HEK293 (cell line): ENCODE measurements at regions not wholly inside any gene's neighbourhood (a gene's known extent, or its start where the extent isn't known, plus 50 kb on each side); places are given as distances from the start of the nearest gene placed in this dataset.

Experiments
- CTCF ChIA-PET: fragments of 350-600 bp; formaldehyde crosslinking; extraction: SDS; loops from one replicate; lab custom pipeline; 2021; ENCODE audit warnings: antibody characterized with exemption; lab: Yijun Ruan, JAX
- POLR2A ChIA-PET: fragments of 300-600 bp; formaldehyde crosslinking; extraction: SDS; loops from one replicate; lab custom pipeline; 2020; ENCODE audit warnings: antibody characterized with exemption, inconsistent platforms; lab: Yijun Ruan, JAX
- H3K27ac ChIP-seq: fragments of 200-500 bp; sonication (Bioruptor generic); 2 replicates; pipeline ENCODE4 v1.5.1; 2014; ENCODE audit warnings: low read depth, low read length, control low read depth, inconsistent platforms; ENCODE audit errors: extremely low read depth
- H3K36me3 ChIP-seq, 2 experiments: fragments of 200-500 bp in 1 of 2; sonication (Bioruptor generic) in 1 of 2; 1 replicate in 1 of 2; 2 replicates in 1 of 2; pipeline ENCODE4 v1.5.1; 2014 to 2017; ENCODE audit warnings: inconsistent platforms in 2 of 2, low read length in 2 of 2; ENCODE audit not compliant: control insufficient read depth in 2 of 2, insufficient read depth in 1 of 2
- H3K4me1 ChIP-seq: fragments of 200-500 bp; sonication (Bioruptor generic); 2 replicates; pipeline ENCODE4 v1.5.1; 2014; ENCODE audit warnings: mild to moderate bottlenecking, low read length, inconsistent platforms; ENCODE audit not compliant: control insufficient read depth, insufficient read depth
- H3K4me3 ChIP-seq: 2 replicates; pipeline ENCODE4 v1.5.1; 2011; ENCODE audit warnings: low read depth, mild to moderate bottlenecking, control low read depth, low read length, moderate library complexity
- H3K9me3 ChIP-seq: fragments of 200-500 bp; sonication (Bioruptor generic); 2 replicates; pipeline ENCODE4 v1.5.1; 2014; ENCODE audit warnings: low read depth, low read length, inconsistent platforms; ENCODE audit not compliant: control insufficient read depth, insufficient read depth
- GFI1B ChIP-seq: fragments of 450-650 bp; formaldehyde crosslinking; IDR thresholded peaks from 2 replicates; pipeline ENCODE4 v1.5.1; 2016; ENCODE audit warnings: missing biosample characterization, missing genetic modification characterization
- HOXD13 ChIP-seq: sonication (generic); formaldehyde crosslinking; IDR thresholded peaks from 2 replicates; pipeline ENCODE4 v1.8.0; 2022; ENCODE audit warnings: missing genetic modification reagents, borderline replicate concordance
- MYNN ChIP-seq: fragments of 450-650 bp; formaldehyde crosslinking; IDR thresholded peaks from 2 replicates; pipeline ENCODE4 v1.5.1; 2016; ENCODE audit warnings: missing biosample characterization, missing genetic modification characterization, borderline replicate concordance
- OSR2 ChIP-seq: fragments of 450-650 bp; formaldehyde crosslinking; IDR thresholded peaks from 2 replicates; pipeline ENCODE4 v1.5.1; 2016; ENCODE audit warnings: missing biosample characterization, missing genetic modification characterization
- PRDM1 ChIP-seq: fragments of 450-650 bp; formaldehyde crosslinking; IDR thresholded peaks from 2 replicates; pipeline ENCODE4; 2016; ENCODE audit warnings: missing biosample characterization, missing genetic modification characterization
- SCRT1 ChIP-seq: fragments of 450-650 bp; formaldehyde crosslinking; IDR thresholded peaks from 2 replicates; pipeline ENCODE4 v1.5.1; 2016; ENCODE audit warnings: missing biosample characterization, missing genetic modification characterization, borderline replicate concordance
- SETDB1 ChIP-seq: IDR thresholded peaks from one replicate; pipeline ENCODE4 v1.6.1; 2017; ENCODE audit warnings: mild to moderate bottlenecking, low read length, moderate library complexity, mixed read lengths; ENCODE audit not compliant: insufficient read length
- TRIM28 ChIP-seq: IDR thresholded peaks from 2 replicates; pipeline ENCODE4 v1.6.1; 2011; ENCODE audit warnings: low read length, control low read depth, borderline replicate concordance
- ZBTB7A ChIP-seq: fragments of 450-650 bp; formaldehyde crosslinking; IDR thresholded peaks from 2 replicates; pipeline ENCODE4 v1.5.1; 2016; ENCODE audit warnings: low read depth, missing biosample characterization, missing genetic modification characterization
- ZNF184 ChIP-seq: fragments of 450-650 bp; IDR thresholded peaks from 2 replicates; pipeline ENCODE4 v1.5.1; 2018; ENCODE audit warnings: missing biosample characterization, mild to moderate bottlenecking, missing genetic modification characterization
- ZNF292 ChIP-seq: fragments of 450-650 bp; formaldehyde crosslinking; IDR thresholded peaks from 2 replicates; pipeline ENCODE4 v1.5.1; 2016; ENCODE audit warnings: low read depth, missing biosample characterization, missing genetic modification characterization, borderline replicate concordance
- ZNF350 ChIP-seq: fragments of 450-650 bp; formaldehyde crosslinking; IDR thresholded peaks from 2 replicates; pipeline ENCODE4 v1.5.0; 2017; ENCODE audit warnings: missing biosample characterization, mild to moderate bottlenecking, missing genetic modification characterization
- ZNF426 ChIP-seq: fragments of 450-650 bp; formaldehyde crosslinking; IDR thresholded peaks from 2 replicates; pipeline ENCODE4 v1.5.1; 2017; ENCODE audit warnings: missing biosample characterization, missing genetic modification characterization, mild to moderate bottlenecking, inconsistent platforms, moderate library complexity
- ZNF433 ChIP-seq: fragments of 450-650 bp; formaldehyde crosslinking; IDR thresholded peaks from 2 replicates; pipeline ENCODE4 v1.5.1; 2016; ENCODE audit warnings: missing biosample characterization, missing genetic modification characterization, low read depth
- ZNF501 ChIP-seq: fragments of 450-650 bp; formaldehyde crosslinking; IDR thresholded peaks from 2 replicates; pipeline ENCODE4 v1.5.1; 2016; ENCODE audit warnings: missing biosample characterization, missing genetic modification characterization
- ZNF670 ChIP-seq: fragments of 450-650 bp; formaldehyde crosslinking; IDR thresholded peaks from 2 replicates; pipeline ENCODE4 v1.5.1; 2016; ENCODE audit warnings: missing biosample characterization, missing genetic modification characterization, low read depth
- ZNF677 ChIP-seq: fragments of 450-650 bp; IDR thresholded peaks from 2 replicates; pipeline ENCODE4 v1.5.0; 2018; ENCODE audit warnings: missing biosample characterization, mild to moderate bottlenecking, missing genetic modification characterization, moderate library complexity
- ZNF707 ChIP-seq: fragments of 450-650 bp; formaldehyde crosslinking; IDR thresholded peaks from 2 replicates; pipeline ENCODE4 v1.5.1; 2016; ENCODE audit warnings: missing biosample characterization, missing genetic modification characterization
- ZSCAN23 ChIP-seq: fragments of 450-650 bp; formaldehyde crosslinking; IDR thresholded peaks from 2 replicates; pipeline ENCODE4 v1.5.1; 2016; ENCODE audit warnings: missing biosample characterization, missing genetic modification characterization
- ZXDB ChIP-seq: fragments of 450-650 bp; formaldehyde crosslinking; IDR thresholded peaks from 2 replicates; pipeline ENCODE4 v1.5.1; 2016; ENCODE audit warnings: missing biosample characterization, missing genetic modification characterization
- TF ChIP-seq, protein P1 (sequence below): fragments of 450-650 bp; formaldehyde crosslinking; IDR thresholded peaks from 2 replicates; pipeline ENCODE4 v1.5.1; 2016; ENCODE audit warnings: missing biosample characterization, missing genetic modification characterization
- TF ChIP-seq, protein P2 (sequence below): fragments of 450-650 bp; formaldehyde crosslinking; IDR thresholded peaks from 2 replicates; pipeline ENCODE4 v1.5.1; 2017; ENCODE audit warnings: missing biosample characterization, missing genetic modification characterization
- TF ChIP-seq, protein P3 (sequence below): fragments of 450-650 bp; formaldehyde crosslinking; IDR thresholded peaks from 2 replicates; pipeline ENCODE4 v1.5.0; 2017; ENCODE audit warnings: missing biosample characterization, missing genetic modification characterization, borderline replicate concordance
- TF ChIP-seq, protein P4 (sequence below): fragments of 450-650 bp; formaldehyde crosslinking; IDR thresholded peaks from 2 replicates; pipeline ENCODE4 v1.5.1; 2016; ENCODE audit warnings: missing biosample characterization, missing genetic modification characterization, low read depth

DNA sequence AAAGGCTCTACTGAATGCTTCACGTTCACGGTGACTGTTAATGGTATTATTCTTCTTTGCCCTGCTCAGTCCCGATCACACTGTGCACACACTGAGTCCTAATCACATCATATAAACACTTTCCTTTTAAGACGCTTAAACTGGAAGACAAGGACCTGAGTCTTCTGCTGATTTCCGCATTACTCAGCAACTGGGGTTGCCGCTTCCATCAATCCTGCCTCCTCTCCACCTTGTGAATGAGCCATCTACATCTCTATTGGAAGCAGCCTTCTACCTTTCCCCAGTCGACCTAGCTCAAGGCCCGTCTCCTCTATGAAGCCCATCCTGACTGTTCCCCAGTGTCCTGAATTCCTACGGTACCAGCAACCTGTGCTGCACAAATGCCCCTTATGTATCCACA is 104.7 kb downstream of the NCOR2 start:
- TF ChIP-seq HOXD13 (CRISPR knock-in tag) = no peak
- TF ChIP-seq ZNF350 = no peak
- TF ChIP-seq ZNF677 (tag by site-specific recombination) = no peak
- no peak for TF ChIP-seq ZNF433 (tag by site-specific recombination)
- TF ChIP-seq, protein P1, sequence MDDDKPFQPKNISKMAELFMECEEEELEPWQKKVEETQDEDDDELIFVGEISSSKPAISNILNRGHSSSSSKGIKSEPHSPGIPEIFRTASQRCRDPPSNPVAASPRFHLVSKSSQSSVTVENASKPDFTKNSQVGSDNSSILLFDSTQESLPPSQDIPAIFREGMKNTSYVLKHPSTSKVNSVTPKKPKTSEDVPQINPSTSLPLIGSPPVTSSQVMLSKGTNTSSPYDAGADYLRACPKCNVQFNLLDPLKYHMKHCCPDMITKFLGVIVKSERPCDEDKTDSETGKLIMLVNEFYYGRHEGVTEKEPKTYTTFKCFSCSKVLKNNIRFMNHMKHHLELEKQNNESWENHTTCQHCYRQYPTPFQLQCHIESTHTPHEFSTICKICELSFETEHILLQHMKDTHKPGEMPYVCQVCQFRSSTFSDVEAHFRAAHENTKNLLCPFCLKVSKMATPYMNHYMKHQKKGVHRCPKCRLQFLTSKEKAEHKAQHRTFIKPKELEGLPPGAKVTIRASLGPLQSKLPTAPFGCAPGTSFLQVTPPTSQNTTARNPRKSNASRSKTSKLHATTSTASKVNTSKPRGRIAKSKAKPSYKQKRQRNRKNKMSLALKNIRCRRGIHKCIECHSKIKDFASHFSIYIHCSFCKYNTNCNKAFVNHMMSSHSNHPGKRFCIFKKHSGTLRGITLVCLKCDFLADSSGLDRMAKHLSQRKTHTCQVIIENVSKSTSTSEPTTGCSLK (tag by site-specific recombination) = no peak
- no peak for TF ChIP-seq ZNF670 (tag by site-specific recombination)
- TF ChIP-seq, protein P2, sequence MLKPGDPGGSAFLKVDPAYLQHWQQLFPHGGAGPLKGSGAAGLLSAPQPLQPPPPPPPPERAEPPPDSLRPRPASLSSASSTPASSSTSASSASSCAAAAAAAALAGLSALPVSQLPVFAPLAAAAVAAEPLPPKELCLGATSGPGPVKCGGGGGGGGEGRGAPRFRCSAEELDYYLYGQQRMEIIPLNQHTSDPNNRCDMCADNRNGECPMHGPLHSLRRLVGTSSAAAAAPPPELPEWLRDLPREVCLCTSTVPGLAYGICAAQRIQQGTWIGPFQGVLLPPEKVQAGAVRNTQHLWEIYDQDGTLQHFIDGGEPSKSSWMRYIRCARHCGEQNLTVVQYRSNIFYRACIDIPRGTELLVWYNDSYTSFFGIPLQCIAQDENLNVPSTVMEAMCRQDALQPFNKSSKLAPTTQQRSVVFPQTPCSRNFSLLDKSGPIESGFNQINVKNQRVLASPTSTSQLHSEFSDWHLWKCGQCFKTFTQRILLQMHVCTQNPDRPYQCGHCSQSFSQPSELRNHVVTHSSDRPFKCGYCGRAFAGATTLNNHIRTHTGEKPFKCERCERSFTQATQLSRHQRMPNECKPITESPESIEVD = no peak
- TF ChIP-seq, all 188 proteins: peak for 0
- ChIA-PET CTCF (interaction anchor here (0.8 kb wide), 1 partner anchor 1793 kb away, joined by 3 read pairs; no protein-coding TSS in a partner anchor), POLR2A (no interaction called here)
- no peak overlapping the region for H3K4me3 ChIP-seq
- H3K27ac ChIP-seq = no peak overlapping the region
- H3K4me1 ChIP-seq = no peaks in the 10 kb centered on the region
- no peaks in the 10 kb centered on the region for H3K9me3 ChIP-seq
- peaks cover 0 to 84% of the 10 kb centered on the region in 2 experiments; a peak in 1 of 3 replicates for H3K36me3 ChIP-seq

DNA sequence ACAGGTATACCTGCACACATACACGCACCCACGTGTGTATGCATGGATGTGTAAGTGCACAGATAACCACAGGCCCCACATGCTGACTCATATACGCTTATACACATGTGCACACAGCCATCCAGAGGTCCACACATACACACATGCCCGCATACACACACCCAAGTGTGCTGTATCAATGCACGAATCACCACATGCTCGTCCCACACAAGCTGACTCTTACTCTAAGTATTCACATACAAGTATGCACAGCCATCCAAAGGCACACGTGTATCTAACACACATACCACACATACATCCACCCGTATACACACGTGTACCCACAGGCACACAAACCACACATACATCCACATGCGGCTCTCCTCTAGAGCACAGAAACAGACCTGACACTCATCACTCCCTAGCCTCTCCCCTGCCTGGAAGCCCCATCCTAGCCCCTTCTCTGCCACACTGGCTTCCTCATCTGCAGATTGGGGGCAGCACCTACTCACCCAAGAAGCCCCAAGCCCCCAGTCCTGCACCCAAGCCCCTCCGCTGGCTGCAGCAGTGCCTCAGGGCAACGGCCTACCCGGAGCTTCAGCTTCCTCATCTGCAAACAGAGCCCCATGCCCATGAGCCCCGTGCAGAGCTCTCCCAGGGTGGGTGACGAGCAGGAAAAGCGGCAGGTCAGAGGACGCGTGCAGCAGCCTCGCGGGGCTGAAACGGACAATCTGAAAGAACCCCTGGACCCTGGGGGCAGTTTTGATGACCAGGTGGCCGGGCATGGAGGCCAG is 105.4 kb downstream of the NCOR2 start:
- Histone ChIP-seq H3K36me3 (peaks cover 0 to 84% of the 10 kb centered on the region in 2 experiments; a peak in 1 of 3 replicates), H3K9me3 (no peaks in the 10 kb centered on the region), H3K4me1 (no peaks in the 10 kb centered on the region), H3K4me3 (no peak overlapping the region), H3K27ac (no peak overlapping the region)
- ChIA-PET CTCF (no interaction called here), POLR2A (no interaction called here)
- TF ChIP-seq SETDB1 = no peak
- no peak for TF ChIP-seq ZBTB7A (tag by site-specific recombination)
- TF ChIP-seq, protein P3, sequence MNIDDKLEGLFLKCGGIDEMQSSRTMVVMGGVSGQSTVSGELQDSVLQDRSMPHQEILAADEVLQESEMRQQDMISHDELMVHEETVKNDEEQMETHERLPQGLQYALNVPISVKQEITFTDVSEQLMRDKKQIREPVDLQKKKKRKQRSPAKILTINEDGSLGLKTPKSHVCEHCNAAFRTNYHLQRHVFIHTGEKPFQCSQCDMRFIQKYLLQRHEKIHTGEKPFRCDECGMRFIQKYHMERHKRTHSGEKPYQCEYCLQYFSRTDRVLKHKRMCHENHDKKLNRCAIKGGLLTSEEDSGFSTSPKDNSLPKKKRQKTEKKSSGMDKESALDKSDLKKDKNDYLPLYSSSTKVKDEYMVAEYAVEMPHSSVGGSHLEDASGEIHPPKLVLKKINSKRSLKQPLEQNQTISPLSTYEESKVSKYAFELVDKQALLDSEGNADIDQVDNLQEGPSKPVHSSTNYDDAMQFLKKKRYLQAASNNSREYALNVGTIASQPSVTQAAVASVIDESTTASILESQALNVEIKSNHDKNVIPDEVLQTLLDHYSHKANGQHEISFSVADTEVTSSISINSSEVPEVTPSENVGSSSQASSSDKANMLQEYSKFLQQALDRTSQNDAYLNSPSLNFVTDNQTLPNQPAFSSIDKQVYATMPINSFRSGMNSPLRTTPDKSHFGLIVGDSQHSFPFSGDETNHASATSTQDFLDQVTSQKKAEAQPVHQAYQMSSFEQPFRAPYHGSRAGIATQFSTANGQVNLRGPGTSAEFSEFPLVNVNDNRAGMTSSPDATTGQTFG (tag by site-specific recombination) = no peak
- TF ChIP-seq, protein P4, sequence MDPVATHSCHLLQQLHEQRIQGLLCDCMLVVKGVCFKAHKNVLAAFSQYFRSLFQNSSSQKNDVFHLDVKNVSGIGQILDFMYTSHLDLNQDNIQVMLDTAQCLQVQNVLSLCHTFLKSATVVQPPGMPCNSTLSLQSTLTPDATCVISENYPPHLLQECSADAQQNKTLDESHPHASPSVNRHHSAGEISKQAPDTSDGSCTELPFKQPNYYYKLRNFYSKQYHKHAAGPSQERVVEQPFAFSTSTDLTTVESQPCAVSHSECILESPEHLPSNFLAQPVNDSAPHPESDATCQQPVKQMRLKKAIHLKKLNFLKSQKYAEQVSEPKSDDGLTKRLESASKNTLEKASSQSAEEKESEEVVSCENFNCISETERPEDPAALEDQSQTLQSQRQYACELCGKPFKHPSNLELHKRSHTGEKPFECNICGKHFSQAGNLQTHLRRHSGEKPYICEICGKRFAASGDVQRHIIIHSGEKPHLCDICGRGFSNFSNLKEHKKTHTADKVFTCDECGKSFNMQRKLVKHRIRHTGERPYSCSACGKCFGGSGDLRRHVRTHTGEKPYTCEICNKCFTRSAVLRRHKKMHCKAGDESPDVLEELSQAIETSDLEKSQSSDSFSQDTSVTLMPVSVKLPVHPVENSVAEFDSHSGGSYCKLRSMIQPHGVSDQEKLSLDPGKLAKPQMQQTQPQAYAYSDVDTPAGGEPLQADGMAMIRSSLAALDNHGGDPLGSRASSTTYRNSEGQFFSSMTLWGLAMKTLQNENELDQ (tag by site-specific recombination) = no peak
- TF ChIP-seq TRIM28 = no peak
- no peak for TF ChIP-seq ZNF292
- TF ChIP-seq ZNF426 (tag by site-specific recombination) = no peak
- no peak for TF ChIP-seq ZNF501 (tag by site-specific recombination)
- no peak for TF ChIP-seq GFI1B
- TF ChIP-seq ZXDB (tag by site-specific recombination) = no peak
- TF ChIP-seq ZNF184 (tag by site-specific recombination) = no peak
- TF ChIP-seq PRDM1 (tag by site-specific recombination) = no peak
- no peak for TF ChIP-seq OSR2 (tag by site-specific recombination)
- TF ChIP-seq ZNF707 (tag by site-specific recombination) = no peak
- TF ChIP-seq MYNN = no peak
- no peak for TF ChIP-seq ZSCAN23 (tag by site-specific recombination)
- TF ChIP-seq SCRT1 (tag by site-specific recombination) = no peak
